ENCODE measurements at regions not wholly inside any gene's neighbourhood (a gene's known extent, or its start where the extent isn't known, plus 50 kb on each side); places are given as distances from the start of the nearest gene placed in this dataset.

DNA sequence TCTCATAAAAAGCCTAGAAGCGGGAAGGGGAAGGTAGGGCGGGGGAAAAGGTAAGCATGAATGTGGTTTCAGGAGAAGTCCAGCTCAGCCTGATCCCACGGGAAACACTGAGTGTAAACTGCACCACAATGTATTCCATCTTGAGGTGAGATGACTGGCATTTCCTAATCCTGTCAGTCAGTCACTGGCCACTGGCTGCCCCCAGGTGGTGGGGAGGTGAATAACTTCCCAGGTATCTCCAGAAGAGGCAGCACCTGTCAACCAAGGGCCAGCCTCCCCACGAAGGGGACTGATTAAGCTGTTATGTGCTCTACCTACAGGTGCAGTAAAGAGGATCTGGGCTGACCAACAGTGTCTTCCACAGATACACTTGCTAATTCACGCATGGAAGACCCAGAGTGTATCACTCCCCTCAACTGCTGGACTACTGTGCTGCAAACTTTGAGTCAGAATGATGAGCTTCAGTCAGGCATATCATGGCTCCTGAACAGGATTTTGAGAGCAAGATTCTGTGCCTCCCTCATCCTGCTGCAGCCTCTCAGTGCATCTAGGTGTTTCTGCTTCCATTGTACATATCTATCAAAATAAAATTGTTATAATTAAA, 108.5 kb upstream of the CCL2 start:
- H3K4me1 ChIP-seq, result no peaks in the 10 kb centered on the region
- no peak overlapping the region for H3K27ac ChIP-seq
- TF ChIP-seq CTCF (IDR thresholded peaks at IDR 0.05), result peak in 4 of 6 experiments; percentile 38 to 63 (median 57)
- TF ChIP-seq POLR2A (IDR thresholded peaks at IDR 0.05), result no peak
- no peaks in the 10 kb centered on the region for H3K27me3 ChIP-seq
- H3K9me3 ChIP-seq, result no peaks in the 10 kb centered on the region
- H3K4me3 ChIP-seq, result no peak overlapping the region
- no peaks in the 10 kb centered on the region for H3K36me3 ChIP-seq
- DNase-seq, result peak; percentile 20 to 69 (median 62)

DNA sequence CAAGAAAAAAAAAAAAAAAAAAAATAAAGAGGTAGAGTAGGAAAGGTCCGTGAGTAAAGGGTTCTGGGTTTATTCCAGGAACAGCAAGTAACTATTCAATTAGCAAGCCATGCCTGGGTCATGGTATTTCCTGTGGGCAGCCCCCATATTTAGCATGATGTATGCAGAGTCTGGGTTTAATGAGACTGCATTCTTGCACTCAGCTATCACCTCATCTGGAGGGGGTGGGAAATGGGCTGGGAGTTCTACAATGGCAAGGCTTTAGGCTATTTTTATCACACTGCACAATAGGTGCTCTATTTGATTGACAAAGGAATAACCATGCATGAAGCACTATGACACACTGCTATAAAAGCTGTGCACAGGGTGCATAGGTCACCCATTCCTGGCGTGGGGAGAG, 104.0 kb upstream of the CCL2 start:
- no peak for DNase-seq
- H3K27me3 ChIP-seq, result no peaks in the 10 kb centered on the region

GRCh38 chr17:34153991-34154390, 101.1 kb upstream of the CCL2 start:
- no peaks in the 10 kb centered on the region for H3K9me3 ChIP-seq
- no peaks in the 10 kb centered on the region for H3K4me1 ChIP-seq
- DNase-seq, result no peak
- no peak overlapping the region for H3K4me3 ChIP-seq
- no peak for TF ChIP-seq CTCF (IDR thresholded peaks at IDR 0.05)
- no peaks in the 10 kb centered on the region for H3K36me3 ChIP-seq
- no peak overlapping the region for H3K27ac ChIP-seq
- peaks cover 0 to 4% of the 10 kb centered on the region in 2 donors for H3K27me3 ChIP-seq

More for the DNA sequence above, 104.0 kb upstream of the CCL2 start:
- no peak overlapping the region for H3K4me3 ChIP-seq
- no peak overlapping the region for H3K27ac ChIP-seq
- no peaks in the 10 kb centered on the region for H3K36me3 ChIP-seq
- no peaks in the 10 kb centered on the region for H3K9me3 ChIP-seq
- no peaks in the 10 kb centered on the region for H3K4me1 ChIP-seq
- TF ChIP-seq POLR2A (IDR thresholded peaks at IDR 0.05) (no peak), CTCF (IDR thresholded peaks at IDR 0.05) (no peak)

DNA sequence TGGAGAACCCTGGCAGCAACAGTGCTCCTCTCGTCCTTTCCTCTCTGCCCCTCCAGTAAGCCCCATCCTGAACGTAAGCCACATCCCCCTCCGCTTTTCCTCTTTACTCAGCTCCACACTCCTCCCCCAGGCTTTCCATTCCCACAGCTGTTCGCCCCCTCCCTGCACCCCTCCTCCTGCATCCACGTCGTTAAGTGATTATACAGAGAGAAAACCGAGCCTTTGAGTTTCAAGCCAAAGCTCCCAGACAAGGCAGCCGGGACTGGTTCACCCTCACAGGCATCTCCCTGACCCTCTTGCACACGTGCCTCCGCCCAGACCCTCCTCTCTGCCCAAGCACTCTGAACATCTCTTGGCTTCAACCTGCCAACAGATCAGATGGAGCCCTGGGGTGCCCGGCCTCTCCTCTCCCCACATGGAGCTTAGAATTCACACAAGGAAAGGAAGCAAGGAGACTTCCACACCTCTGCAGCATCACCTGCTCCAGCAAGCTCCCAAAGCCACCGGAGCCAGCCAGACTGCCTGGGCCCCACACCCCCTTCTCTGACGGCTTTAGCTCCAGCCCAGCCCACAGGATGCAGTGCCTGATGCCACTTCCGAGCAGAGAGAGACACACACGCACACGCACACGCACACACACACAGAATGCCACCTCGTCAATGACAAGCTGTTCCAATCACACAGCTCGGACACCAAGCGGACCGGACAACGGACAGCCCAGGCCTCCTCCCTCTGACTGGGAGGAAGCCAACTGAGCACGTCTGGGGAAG, 99.9 kb upstream of the CCL2 start:
- Histone ChIP-seq H3K36me3 (no peaks in the 10 kb centered on the region), H3K27me3 (peaks cover 0 to 4% of the 10 kb centered on the region in 2 donors), H3K9me3 (no peaks in the 10 kb centered on the region), H3K27ac (no peak overlapping the region), H3K4me1 (no peaks in the 10 kb centered on the region), H3K4me3 (no peak overlapping the region)
- DNase-seq, result no peak
- no peak for TF ChIP-seq POLR2A (IDR thresholded peaks at IDR 0.05)
- no peak for TF ChIP-seq CTCF (IDR thresholded peaks at IDR 0.05)

GRCh38 chr17:34155947-34156346, 99.1 kb upstream of the CCL2 start:
- Histone ChIP-seq H3K27ac (no peak overlapping the region), H3K4me1 (no peaks in the 10 kb centered on the region), H3K36me3 (no peaks in the 10 kb centered on the region), H3K9me3 (no peaks in the 10 kb centered on the region), H3K4me3 (no peak overlapping the region), H3K27me3 (peaks cover 0 to 4% of the 10 kb centered on the region in 2 donors)
- TF ChIP-seq POLR2A (IDR thresholded peaks at IDR 0.05) (no peak), CTCF (IDR thresholded peaks at IDR 0.05) (no peak)
- DNase-seq, result no peak

All from Peyer's patch (tissue), 4 donors.